MCF 10A (cell line): ENCODE measurements at regions not wholly inside any gene's neighbourhood (a gene's known extent, or its start where the extent isn't known, plus 50 kb on each side); places are given as distances from the start of the nearest gene placed in this dataset.

Experiments
- BruUV-seq: library from RNA; stranded (reverse); fragments of 400-500 nt; replicated peaks from 2 replicates; lab custom pipeline; 2021; lab: Mats Ljungman, UMichigan
- CTCF ChIA-PET: fragments of 300-600 bp; sonication (Branson Sonifier 250); formaldehyde crosslinking; extraction: SDS; loops from one replicate; lab custom pipeline; 2021; ENCODE audit warnings: antibody characterized with exemption, inconsistent platforms; lab: Yijun Ruan, JAX
- POLR2A ChIA-PET: fragments of 300-600, 350-650 bp; sonication (Branson Sonifier 250); formaldehyde crosslinking; extraction: SDS; loops from one replicate; lab custom pipeline; 2020; ENCODE audit warnings: antibody characterized with exemption, inconsistent platforms; lab: Yijun Ruan, JAX
- DNase-seq: peaks from one replicate; pipeline ENCODE4 v3.0.0-alpha.2; 2018; ENCODE audit not compliant: unreplicated experiment
- H3K27ac Mint-ChIP-seq: one replicate; pipeline ENCODE4 v1.8.0; 2022; ENCODE audit warnings: mild to moderate bottlenecking, low read depth, mixed read lengths; ENCODE audit not compliant: unreplicated experiment
- H3K27me3 Mint-ChIP-seq: one replicate; pipeline ENCODE4 v1.8.0; 2022; ENCODE audit warnings: mixed read lengths; ENCODE audit not compliant: insufficient read depth, unreplicated experiment
- H3K36me3 Mint-ChIP-seq: one replicate; pipeline ENCODE4 v1.8.0; 2022; ENCODE audit warnings: mild to moderate bottlenecking, moderate library complexity, mixed read lengths; ENCODE audit not compliant: insufficient read depth, unreplicated experiment
- H3K4me1 Mint-ChIP-seq: one replicate; pipeline ENCODE4 v1.8.0; 2022; ENCODE audit warnings: mixed read lengths; ENCODE audit not compliant: insufficient read depth, unreplicated experiment
- H3K4me3 Mint-ChIP-seq: one replicate; pipeline ENCODE4 v1.8.0; 2022; ENCODE audit warnings: mild to moderate bottlenecking, moderate library complexity, mixed read lengths; ENCODE audit not compliant: unreplicated experiment
- H3K9me3 Mint-ChIP-seq: one replicate; pipeline ENCODE4 v1.8.0; 2022; ENCODE audit warnings: mixed read lengths; ENCODE audit not compliant: unreplicated experiment
- CTCF ChIP-seq: fragments of 200-600 bp; IDR thresholded peaks from one replicate; pipeline ENCODE4 v1.8.0; 2022; ENCODE audit warnings: antibody characterized with exemption, mild to moderate bottlenecking; ENCODE audit not compliant: unreplicated experiment
- intact Hi-C: fragments of 100-400 bp; cut with micrococcal nuclease; formaldehyde crosslinking; loops from 2 replicates; pipeline ENCODE4 v1.14.1; 2022

- H3K36me3 Mint-ChIP-seq: peaks cover 4% of the 10 kb centered on the region
- BruUV-seq: no TSS peak
- H3K27me3 Mint-ChIP-seq: no peaks in the 10 kb centered on the region
- DNase-seq: no peak
- peaks cover 7% of the 10 kb centered on the region for H3K4me1 Mint-ChIP-seq
- ChIA-PET POLR2A (interaction anchor here (1.5 kb wide), 1 partner anchor 12 kb away, joined by 4 read pairs; no protein-coding TSS in a partner anchor), CTCF (no interaction called here)
- intact Hi-C loops: no loop called here
- H3K27ac Mint-ChIP-seq: no peak overlapping the region
- no peak overlapping the region for H3K4me3 Mint-ChIP-seq
- no peaks in the 10 kb centered on the region for H3K9me3 Mint-ChIP-seq
- no peak for TF ChIP-seq CTCF
Measured at GRCh38 chr16:86395477-86395876, 114.8 kb upstream of the FOXF1 start.

DNA sequence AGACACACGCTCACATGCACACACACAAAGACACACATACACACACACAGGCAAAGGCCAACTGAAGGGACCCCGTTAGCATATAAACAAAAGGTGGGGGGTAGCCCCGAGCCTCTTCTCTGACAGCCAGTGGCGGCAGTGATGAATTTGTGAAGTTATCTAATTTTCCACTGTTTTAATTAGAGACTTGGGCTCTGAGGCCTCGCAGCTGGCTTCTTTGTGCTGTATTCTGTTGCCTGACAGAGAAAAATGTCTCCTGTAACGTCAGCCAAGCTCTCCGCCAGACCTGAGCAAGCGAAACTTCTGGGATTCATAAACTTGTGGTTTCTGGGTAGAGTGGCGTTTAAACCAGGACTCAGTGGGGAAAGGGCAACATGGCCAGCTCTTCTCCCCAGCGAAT is 113.9 kb upstream of the FOXF1 start:
- TF ChIP-seq CTCF: no peak
- no peak for DNase-seq
- H3K9me3 Mint-ChIP-seq: no peaks in the 10 kb centered on the region
- intact Hi-C loops: no loop called here
- no peak overlapping the region for H3K27ac Mint-ChIP-seq
- BruUV-seq: no TSS peak
- H3K36me3 Mint-ChIP-seq: peaks cover 4% of the 10 kb centered on the region
- H3K4me3 Mint-ChIP-seq: no peak overlapping the region
- POLR2A ChIA-PET: interaction anchor here (1.5 to 1.7 kb wide), 2 partner anchors 11 to 14 kb away, joined by 4 to 7 read pairs; no protein-coding TSS in a partner anchor
- CTCF ChIA-PET: interaction anchor here (0.6 kb wide), 2 partner anchors 303 to 1287 kb away, joined by 3 to 4 read pairs; no protein-coding TSS in a partner anchor
- H3K4me1 Mint-ChIP-seq: peaks cover 7% of the 10 kb centered on the region
- H3K27me3 Mint-ChIP-seq: peaks cover 3% of the 10 kb centered on the region

DNA sequence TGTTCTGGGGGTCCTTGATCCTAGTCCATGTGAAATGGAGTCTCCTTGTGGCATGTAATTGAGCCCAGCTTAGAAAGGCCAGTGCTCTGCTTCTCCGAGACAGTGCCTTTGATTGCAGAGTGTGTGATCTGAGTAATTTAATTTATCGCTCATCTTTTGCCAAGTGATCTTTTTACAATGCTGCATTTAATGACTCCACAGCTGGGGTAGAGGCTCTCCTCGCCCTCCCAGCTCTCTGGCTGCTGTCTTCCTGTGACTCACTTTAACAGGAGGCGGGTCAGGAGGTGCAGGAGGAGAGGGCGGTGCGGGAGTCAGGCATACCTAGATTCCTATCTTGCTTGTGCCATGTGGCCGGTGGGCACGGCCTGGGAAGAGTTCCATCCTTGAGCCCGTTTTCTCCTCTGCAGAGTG is 113.4 kb upstream of the FOXF1 start:
- Mint-ChIP-seq H3K36me3 (peaks cover 4% of the 10 kb centered on the region), H3K27me3 (peaks cover 8% of the 10 kb centered on the region), H3K9me3 (no peaks in the 10 kb centered on the region), H3K4me1 (peaks cover 7% of the 10 kb centered on the region), H3K4me3 (peak overlapping the region; percentile 6), H3K27ac (no peak overlapping the region)
- no TSS peak for BruUV-seq
- intact Hi-C loops: no loop called here
- ChIA-PET CTCF (no interaction called here), POLR2A (interaction anchor here (1.5 to 1.7 kb wide), 2 partner anchors 10 to 14 kb away, joined by 4 to 7 read pairs; no protein-coding TSS in a partner anchor)
- no peak for TF ChIP-seq CTCF
- DNase-seq: peak; percentile 73

GRCh38 chr16:86398201-86398600 is 112.1 kb upstream of the FOXF1 start:
- intact Hi-C loops: no loop called here
- no peak overlapping the region for H3K27ac Mint-ChIP-seq
- H3K36me3 Mint-ChIP-seq: peaks cover 4% of the 10 kb centered on the region
- ChIA-PET POLR2A (no interaction called here), CTCF (no interaction called here)
- peaks cover 21% of the 10 kb centered on the region for H3K27me3 Mint-ChIP-seq
- no TSS peak for BruUV-seq
- no peak for TF ChIP-seq CTCF
- no peak overlapping the region for H3K4me3 Mint-ChIP-seq
- H3K4me1 Mint-ChIP-seq: peaks cover 7% of the 10 kb centered on the region
- DNase-seq: no peak
- no peaks in the 10 kb centered on the region for H3K9me3 Mint-ChIP-seq
